ENCODE measurements at regions not wholly inside any gene's neighbourhood (a gene's known extent, or its start where the extent isn't known, plus 50 kb on each side); places are given as distances from the start of the nearest gene placed in this dataset.

DNA sequence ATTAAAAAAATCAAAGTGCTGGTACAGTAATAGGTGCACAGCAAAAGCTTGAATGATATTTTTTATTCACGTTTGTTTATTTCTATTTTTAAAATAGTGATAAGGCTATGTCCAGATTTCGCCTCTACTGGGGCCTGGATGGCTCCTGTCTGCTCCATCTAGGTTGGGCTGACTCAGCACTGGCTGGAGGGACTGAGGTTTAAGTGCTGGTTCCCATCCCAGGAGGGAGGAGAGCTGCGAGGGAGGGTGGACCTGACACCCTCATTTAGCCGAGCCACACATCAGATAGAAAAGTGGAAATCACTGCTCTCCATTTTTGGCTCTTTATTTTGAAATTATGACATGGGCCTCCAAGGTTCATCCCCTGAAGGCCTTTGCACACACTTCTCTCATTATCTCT lies 95.4 kb upstream of the AGBL1 start:
- H3K27me3 ChIP-seq = no peaks in the 10 kb centered on the region
- 49 to 52% methylated on average over 4 of the region's 4 CpGs for WGBS, 2 donors
- H3K27ac ChIP-seq = no peak overlapping the region
- H3K36me3 ChIP-seq = no peaks in the 10 kb centered on the region
- no peaks in the 10 kb centered on the region for H3K9me3 ChIP-seq
- no peak for FAIRE-seq
- peak in 1 of 4 donors; percentile 28 for ATAC-seq
- no peak overlapping the region for H3K4me3 ChIP-seq
- no peak for DNase-seq
- TF ChIP-seq, protein P1, sequence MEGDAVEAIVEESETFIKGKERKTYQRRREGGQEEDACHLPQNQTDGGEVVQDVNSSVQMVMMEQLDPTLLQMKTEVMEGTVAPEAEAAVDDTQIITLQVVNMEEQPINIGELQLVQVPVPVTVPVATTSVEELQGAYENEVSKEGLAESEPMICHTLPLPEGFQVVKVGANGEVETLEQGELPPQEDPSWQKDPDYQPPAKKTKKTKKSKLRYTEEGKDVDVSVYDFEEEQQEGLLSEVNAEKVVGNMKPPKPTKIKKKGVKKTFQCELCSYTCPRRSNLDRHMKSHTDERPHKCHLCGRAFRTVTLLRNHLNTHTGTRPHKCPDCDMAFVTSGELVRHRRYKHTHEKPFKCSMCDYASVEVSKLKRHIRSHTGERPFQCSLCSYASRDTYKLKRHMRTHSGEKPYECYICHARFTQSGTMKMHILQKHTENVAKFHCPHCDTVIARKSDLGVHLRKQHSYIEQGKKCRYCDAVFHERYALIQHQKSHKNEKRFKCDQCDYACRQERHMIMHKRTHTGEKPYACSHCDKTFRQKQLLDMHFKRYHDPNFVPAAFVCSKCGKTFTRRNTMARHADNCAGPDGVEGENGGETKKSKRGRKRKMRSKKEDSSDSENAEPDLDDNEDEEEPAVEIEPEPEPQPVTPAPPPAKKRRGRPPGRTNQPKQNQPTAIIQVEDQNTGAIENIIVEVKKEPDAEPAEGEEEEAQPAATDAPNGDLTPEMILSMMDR (IDR thresholded peaks at IDR 0.05) = no peak
- intact Hi-C loops (cut with DNase I) = no loop called here
- no peaks in the 10 kb centered on the region for H3K4me1 ChIP-seq

DNA sequence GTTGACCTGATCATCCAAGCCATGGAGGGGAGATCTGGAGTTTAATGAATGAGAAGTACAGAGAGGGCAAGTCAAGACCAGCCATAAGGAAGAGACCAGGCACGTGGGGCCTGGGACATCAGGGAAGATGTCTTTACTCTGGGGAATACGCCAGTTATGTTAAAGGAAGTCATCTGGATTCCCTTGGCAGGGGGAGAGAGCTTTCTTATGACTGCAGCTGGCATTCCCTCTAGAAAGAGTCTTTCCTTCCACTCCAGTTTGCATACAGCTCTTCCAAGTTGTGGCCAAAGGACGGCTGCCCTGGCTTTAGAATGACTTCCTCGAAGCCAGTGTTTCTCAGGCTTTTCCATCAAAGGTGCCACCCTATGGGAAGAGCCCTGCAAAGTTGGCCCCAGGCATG lies 93.6 kb upstream of the AGBL1 start:
- intact Hi-C loops (cut with DNase I) = no loop called here
- no peak overlapping the region for H3K27ac ChIP-seq
- 61 to 82% methylated on average over 4 of the region's 4 CpGs for WGBS, 2 donors
- no peaks in the 10 kb centered on the region for H3K4me1 ChIP-seq
- no peak for DNase-seq
- no peaks in the 10 kb centered on the region for H3K27me3 ChIP-seq
- ATAC-seq = no peak
- TF ChIP-seq, protein P1 (IDR thresholded peaks at IDR 0.05) = no peak
- no peaks in the 10 kb centered on the region for H3K9me3 ChIP-seq
- FAIRE-seq = no peak
- no peak overlapping the region for H3K4me3 ChIP-seq
- no peaks in the 10 kb centered on the region for H3K36me3 ChIP-seq

DNA sequence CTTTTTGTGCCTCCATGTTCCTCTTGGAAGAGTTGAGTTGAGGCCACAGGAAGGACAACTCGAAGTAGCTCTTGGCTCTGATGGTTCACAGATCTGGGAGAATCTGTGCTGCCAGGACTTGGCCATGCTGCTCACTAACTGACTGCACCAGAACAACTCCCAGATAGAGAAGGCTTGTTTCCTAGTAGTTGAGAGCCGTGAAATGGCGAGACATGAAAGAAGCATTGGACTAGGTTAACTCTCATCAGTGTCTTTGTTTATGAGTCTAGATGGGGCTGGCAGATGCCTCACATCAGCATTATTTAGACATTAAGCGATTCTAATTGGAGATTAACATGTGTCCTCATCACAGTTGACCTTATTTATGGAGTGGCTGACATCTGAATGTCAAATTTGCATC lies 92.9 kb upstream of the AGBL1 start:
- ATAC-seq (no peak), DNase-seq (no peak), FAIRE-seq (no peak)
- H3K27ac ChIP-seq = no peak overlapping the region
- H3K9me3 ChIP-seq = no peaks in the 10 kb centered on the region
- H3K36me3 ChIP-seq = no peaks in the 10 kb centered on the region
- H3K4me3 ChIP-seq = no peak overlapping the region
- WGBS, 2 donors = 62 to 71% methylated on average over 4 of the region's 4 CpGs
- H3K27me3 ChIP-seq = no peaks in the 10 kb centered on the region
- TF ChIP-seq, protein P1 (IDR thresholded peaks at IDR 0.05) = no peak
- no peaks in the 10 kb centered on the region for H3K4me1 ChIP-seq
- intact Hi-C loops (cut with DNase I) = no loop called here

GRCh38 chr15:85988741-85989140 lies 90.9 kb upstream of the AGBL1 start:
- WGBS, 2 donors = 51 to 61% methylated on average over 5 of the region's 5 CpGs
- no peak overlapping the region for H3K27ac ChIP-seq
- FAIRE-seq (no peak), ATAC-seq (no peak), DNase-seq (no peak)
- H3K4me1 ChIP-seq = no peaks in the 10 kb centered on the region
- intact Hi-C loops (cut with DNase I) = no loop called here
- no peaks in the 10 kb centered on the region for H3K9me3 ChIP-seq
- TF ChIP-seq, protein P1 (IDR thresholded peaks at IDR 0.05) = no peak
- H3K27me3 ChIP-seq = no peaks in the 10 kb centered on the region
- H3K36me3 ChIP-seq = no peaks in the 10 kb centered on the region
- no peak overlapping the region for H3K4me3 ChIP-seq

DNA sequence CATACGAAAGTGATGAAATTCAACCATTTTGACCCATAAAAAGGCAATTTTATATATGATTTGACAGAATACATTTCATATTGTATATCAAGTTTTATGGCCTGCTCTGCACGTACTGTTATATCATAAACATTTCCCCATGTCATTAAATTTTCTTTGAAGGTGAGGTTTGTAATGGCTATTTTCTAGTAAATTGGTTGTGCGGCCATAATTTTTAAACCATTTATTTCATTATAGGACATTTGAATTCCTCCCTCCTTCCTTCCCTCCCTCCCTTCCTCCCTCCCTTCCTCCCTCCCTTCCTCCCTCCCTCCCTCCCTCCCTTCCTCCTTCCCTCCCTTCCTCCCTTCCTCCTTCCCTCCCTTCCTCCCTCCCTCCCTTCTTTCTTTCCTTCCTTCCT lies 87.4 kb upstream of the AGBL1 start:
- TF ChIP-seq, protein P1 (IDR thresholded peaks at IDR 0.05) = no peak

More for the DNA sequence above, 87.4 kb upstream of the AGBL1 start:
- H3K36me3 ChIP-seq = no peaks in the 10 kb centered on the region
- H3K27me3 ChIP-seq = no peaks in the 10 kb centered on the region
- intact Hi-C loops (cut with DNase I) = loop anchor here in 1 of 3 donors (10.0 kb wide), 1 partner anchor 63 kb away; no protein-coding TSS in a partner anchor
- no peak overlapping the region for H3K4me3 ChIP-seq
- no peak for ATAC-seq
- no peak overlapping the region for H3K27ac ChIP-seq
- no peak for FAIRE-seq
- H3K9me3 ChIP-seq = no peaks in the 10 kb centered on the region
- H3K4me1 ChIP-seq = no peaks in the 10 kb centered on the region
- DNase-seq = no peak
- WGBS, 2 donors = 83 to 86% methylated on average over 3 of the region's 3 CpGs

Measured in pancreas (tissue), 10 donors.